ENCODE measurements at regions not wholly inside any gene's neighbourhood (a gene's known extent, or its start where the extent isn't known, plus 50 kb on each side); places are given as distances from the start of the nearest gene placed in this dataset.
"Not testable (repeated sequence)": the region's sequence is repeated elsewhere in the genome, so short reads cannot be mapped to it uniquely, and the experiment has no call there.

- TF ChIP-seq EZH2 (IDR thresholded peaks at IDR 0.05; ENCODE audit: low read depth) (no peak), CTCF (conservative IDR thresholded peaks at IDR 0.05) (no peak)
- no peaks in the 10 kb centered on the region for H3K9me2 ChIP-seq (ENCODE audit: insufficient read depth)
Observed at GRCh38 chr2:123453046-123453700, 571.9 kb upstream of the CNTNAP5 start.

GRCh38 chr2:123453772-123454171, 571.3 kb upstream of the CNTNAP5 start:
- H3K27me3 ChIP-seq (ENCODE audit: insufficient read depth, low read depth) = no peaks in the 10 kb centered on the region
- TF ChIP-seq CTCF (conservative IDR thresholded peaks at IDR 0.05) (no peak), EZH2 (IDR thresholded peaks at IDR 0.05; ENCODE audit: low read depth) (no peak)
- H3K27ac ChIP-seq = no peak overlapping the region
- no peaks in the 10 kb centered on the region for H3K79me2 ChIP-seq (ENCODE audit: low read depth)
- no TSS peak for BruUV-seq (replicated peaks)
- ChIA-PET POLR2A (ENCODE audit: unreplicated experiment) (no interaction called here), CTCF (no interaction called here)
- H3K36me3 ChIP-seq (ENCODE audit: low read depth) = no peaks in the 10 kb centered on the region
- no peak overlapping the region for H2AFZ ChIP-seq
- no peak overlapping the region for H3K4me3 ChIP-seq
- H3K9me2 ChIP-seq (ENCODE audit: insufficient read depth) = no peaks in the 10 kb centered on the region
- H3F3A ChIP-seq (ENCODE audit: insufficient read depth, low read depth) = no peaks in the 10 kb centered on the region
- no peaks in the 10 kb centered on the region for H4K20me1 ChIP-seq (ENCODE audit: insufficient read depth)
- intact Hi-C loops (cut with micrococcal nuclease; ENCODE audit: unreplicated experiment) = no loop called here
- no peak for DNase-seq
- H3K9me3 ChIP-seq (ENCODE audit: insufficient read depth, low read depth) = no peaks in the 10 kb centered on the region
- no peaks in the 10 kb centered on the region for H3K4me1 ChIP-seq (replicated peaks; ENCODE audit: insufficient read depth)
- no peak overlapping the region for H3K4me2 ChIP-seq

More at GRCh38 chr2:123453046-123453700, 571.9 kb upstream of the CNTNAP5 start:
- H3K79me2 ChIP-seq (ENCODE audit: low read depth) = no peaks in the 10 kb centered on the region
- intact Hi-C loops (cut with micrococcal nuclease; ENCODE audit: unreplicated experiment) = no loop called here
- no peaks in the 10 kb centered on the region for H3K36me3 ChIP-seq (ENCODE audit: low read depth)
- no peaks in the 10 kb centered on the region for H3K4me1 ChIP-seq (replicated peaks; ENCODE audit: insufficient read depth)
- H4K20me1 ChIP-seq (ENCODE audit: insufficient read depth) = no peaks in the 10 kb centered on the region
- no peaks in the 10 kb centered on the region for H3K27me3 ChIP-seq (ENCODE audit: insufficient read depth, low read depth)
- no peak overlapping the region for H2AFZ ChIP-seq
- no peak overlapping the region for H3K4me2 ChIP-seq
- ChIA-PET POLR2A (ENCODE audit: unreplicated experiment) (no interaction called here), CTCF (no interaction called here)
- no peak for DNase-seq
- H3F3A ChIP-seq (ENCODE audit: insufficient read depth, low read depth) = no peaks in the 10 kb centered on the region
- no peak overlapping the region for H3K4me3 ChIP-seq
- no peak overlapping the region for H3K27ac ChIP-seq
- no TSS peak for BruUV-seq (replicated peaks)
- no peaks in the 10 kb centered on the region for H3K9me3 ChIP-seq (ENCODE audit: insufficient read depth, low read depth)

GRCh38 chr2:123455234-123455633, 569.9 kb upstream of the CNTNAP5 start:
- H3K36me3 ChIP-seq (ENCODE audit: low read depth); H3K9me2 ChIP-seq (ENCODE audit: insufficient read depth); H3K27ac ChIP-seq; H3K4me1 ChIP-seq (replicated peaks; ENCODE audit: insufficient read depth); POLR2A ChIA-PET (ENCODE audit: unreplicated experiment); H3K27me3 ChIP-seq (ENCODE audit: insufficient read depth, low read depth); H2AFZ ChIP-seq; intact Hi-C loops (cut with micrococcal nuclease; ENCODE audit: unreplicated experiment); DNase-seq; H3K4me3 ChIP-seq; H3K4me2 ChIP-seq; H3K79me2 ChIP-seq (ENCODE audit: low read depth); H3K9me3 ChIP-seq (ENCODE audit: insufficient read depth, low read depth); CTCF ChIA-PET; H3F3A ChIP-seq (ENCODE audit: insufficient read depth, low read depth); BruUV-seq (replicated peaks); H4K20me1 ChIP-seq (ENCODE audit: insufficient read depth): not testable (repeated sequence)

GRCh38 chr2:123456416-123456815, 568.7 kb upstream of the CNTNAP5 start:
- ChIA-PET CTCF (no interaction called here), POLR2A (ENCODE audit: unreplicated experiment) (no interaction called here)
- Histone ChIP-seq H3K4me1 (replicated peaks; ENCODE audit: insufficient read depth) (no peaks in the 10 kb centered on the region), H3K4me3 (no peak overlapping the region), H3K9me2 (ENCODE audit: insufficient read depth) (no peaks in the 10 kb centered on the region), H3K36me3 (ENCODE audit: low read depth) (no peaks in the 10 kb centered on the region), H3K27ac (no peak overlapping the region), H3K79me2 (ENCODE audit: low read depth) (no peaks in the 10 kb centered on the region), H3K9me3 (ENCODE audit: insufficient read depth, low read depth) (no peaks in the 10 kb centered on the region), H3K4me2 (no peak overlapping the region), H3K27me3 (ENCODE audit: insufficient read depth, low read depth) (no peaks in the 10 kb centered on the region), H4K20me1 (ENCODE audit: insufficient read depth) (no peaks in the 10 kb centered on the region), H2AFZ (no peak overlapping the region), H3F3A (ENCODE audit: insufficient read depth, low read depth) (no peaks in the 10 kb centered on the region)
- intact Hi-C loops (cut with micrococcal nuclease; ENCODE audit: unreplicated experiment) = no loop called here
- DNase-seq = no peak
- TF ChIP-seq EZH2 (IDR thresholded peaks at IDR 0.05; ENCODE audit: low read depth) = no peak
- TF ChIP-seq CTCF (conservative IDR thresholded peaks at IDR 0.05) = no peak
- BruUV-seq (replicated peaks) = no TSS peak

All from PC-9 (cell line).